Activated CD4-positive, CD25-positive, alpha-beta regulatory T cell treated with anti-CD3 and anti-CD28 coated beads, Interleukin-2, amount 50 U/mL, for 72 hours (primary cell): ENCODE measurements at regions not wholly inside any gene's neighbourhood (a gene's known extent, or its start where the extent isn't known, plus 50 kb on each side); places are given as distances from the start of the nearest gene placed in this dataset.

Experiments
- DNase-seq: peaks from one replicate; pipeline ENCODE4 v3.0.0; 2021

GRCh38 chr6:87798393-87799278, 96.6 kb upstream of the AKIRIN2 start:
- DNase-seq = no peak

GRCh38 chr6:87794922-87795885, 93.2 kb upstream of the AKIRIN2 start:
- DNase-seq = no peak

- DNase-seq = no peak
These were observed 91.3 kb upstream of the AKIRIN2 start for GRCh38 chr6:87793315-87793714.

GRCh38 chr6:87791982-87792381, 89.9 kb upstream of the AKIRIN2 start:
- no peak for DNase-seq

- DNase-seq = no peak
These were observed 89.5 kb upstream of the AKIRIN2 start for GRCh38 chr6:87791485-87791884.

GRCh38 chr6:87791029-87791428, 89.0 kb upstream of the AKIRIN2 start:
- no peak for DNase-seq

- no peak for DNase-seq
These were observed 87.9 kb upstream of the AKIRIN2 start for GRCh38 chr6:87789900-87790290.

GRCh38 chr6:87789198-87789899, 87.3 kb upstream of the AKIRIN2 start:
- DNase-seq = no peak

GRCh38 chr6:87788141-87788540, 86.1 kb upstream of the AKIRIN2 start:
- DNase-seq = no peak

- DNase-seq = no peak
These were observed 83.3 kb upstream of the AKIRIN2 start for GRCh38 chr6:87785229-87785862.

- DNase-seq = no peak
These were observed 82.7 kb upstream of the AKIRIN2 start for GRCh38 chr6:87784690-87785089.

GRCh38 chr6:87784051-87784450, 82.0 kb upstream of the AKIRIN2 start:
- DNase-seq = no peak

- DNase-seq = no peak
These were observed 77.5 kb upstream of the AKIRIN2 start for GRCh38 chr6:87779542-87779941.

GRCh38 chr6:87772597-87773530, 70.8 kb upstream of the AKIRIN2 start:
- DNase-seq = no peak

GRCh38 chr6:87767478-87767877, 65.4 kb upstream of the AKIRIN2 start:
- DNase-seq = no peak

GRCh38 chr6:87766211-87766610, 64.2 kb upstream of the AKIRIN2 start:
- DNase-seq = no peak

- DNase-seq = no peak
These were observed 61.9 kb upstream of the AKIRIN2 start for GRCh38 chr6:87763901-87764300.

GRCh38 chr6:87763276-87763675, 61.2 kb upstream of the AKIRIN2 start:
- DNase-seq = no peak

GRCh38 chr6:87762116-87762515, 60.1 kb upstream of the AKIRIN2 start:
- no peak for DNase-seq

GRCh38 chr6:87757792-87758191, 55.8 kb upstream of the AKIRIN2 start:
- DNase-seq = no peak

GRCh38 chr6:87756858-87757257, 54.8 kb upstream of the AKIRIN2 start:
- no peak for DNase-seq
